ENCODE measurements at regions not wholly inside any gene's neighbourhood (a gene's known extent, or its start where the extent isn't known, plus 50 kb on each side); places are given as distances from the start of the nearest gene placed in this dataset.

- no peak for DNase-seq (ENCODE audit: low read depth in 2 of 2)
These were observed 266.8 kb upstream of the NECTIN3 start for GRCh38 chr3:110804856-110805255.

- DNase-seq (ENCODE audit: low read depth in 2 of 2), result no peak
These were observed 264.7 kb upstream of the NECTIN3 start for GRCh38 chr3:110806924-110807323.

- no peak for DNase-seq (ENCODE audit: low read depth in 2 of 2)
These were observed 263.0 kb upstream of the NECTIN3 start for GRCh38 chr3:110808630-110809029.

- no peak for DNase-seq (ENCODE audit: low read depth in 2 of 2)
These were observed 261.3 kb upstream of the NECTIN3 start for GRCh38 chr3:110810356-110810755.

GRCh38 chr3:110811050-110811449 lies 260.6 kb upstream of the NECTIN3 start:
- DNase-seq (ENCODE audit: low read depth in 2 of 2), result no peak

GRCh38 chr3:110813541-110813940 lies 258.1 kb upstream of the NECTIN3 start:
- DNase-seq (ENCODE audit: low read depth in 2 of 2), result no peak

GRCh38 chr3:110814170-110815007 lies 257.2 kb upstream of the NECTIN3 start:
- peak; percentile 9 to 38 for DNase-seq (ENCODE audit: low read depth in 2 of 2)

- DNase-seq (ENCODE audit: low read depth in 2 of 2), result no peak
These were observed 256.5 kb upstream of the NECTIN3 start for GRCh38 chr3:110815008-110815583.

- no peak for DNase-seq (ENCODE audit: low read depth in 2 of 2)
These were observed 255.6 kb upstream of the NECTIN3 start for GRCh38 chr3:110816008-110816407.

- DNase-seq (ENCODE audit: low read depth in 2 of 2), result no peak
These were observed 250.0 kb upstream of the NECTIN3 start for GRCh38 chr3:110821586-110821985.

GRCh38 chr3:110822971-110823370 lies 248.6 kb upstream of the NECTIN3 start:
- DNase-seq (ENCODE audit: low read depth in 2 of 2), result no peak

GRCh38 chr3:110846971-110847370 lies 224.6 kb upstream of the NECTIN3 start:
- no peak for DNase-seq (ENCODE audit: low read depth in 2 of 2)

- no peak for DNase-seq (ENCODE audit: low read depth in 2 of 2)
These were observed 222.6 kb upstream of the NECTIN3 start for GRCh38 chr3:110849064-110849463.

- no peak for DNase-seq (ENCODE audit: low read depth in 2 of 2)
These were observed 219.9 kb upstream of the NECTIN3 start for GRCh38 chr3:110851736-110852135.

GRCh38 chr3:110855207-110855606 lies 216.4 kb upstream of the NECTIN3 start:
- no peak for DNase-seq (ENCODE audit: low read depth in 2 of 2)

- DNase-seq (ENCODE audit: low read depth in 2 of 2), result no peak
These were observed 214.7 kb upstream of the NECTIN3 start for GRCh38 chr3:110856916-110857315.

GRCh38 chr3:110858549-110858948 lies 213.1 kb upstream of the NECTIN3 start:
- no peak for DNase-seq (ENCODE audit: low read depth in 2 of 2)

GRCh38 chr3:110859336-110859735 lies 212.3 kb upstream of the NECTIN3 start:
- no peak for DNase-seq (ENCODE audit: low read depth in 2 of 2)

- DNase-seq (ENCODE audit: low read depth in 2 of 2), result no peak
These were observed 211.6 kb upstream of the NECTIN3 start for GRCh38 chr3:110859993-110860392.

GRCh38 chr3:110865934-110866333 lies 205.7 kb upstream of the NECTIN3 start:
- no peak for DNase-seq (ENCODE audit: low read depth in 2 of 2)

GRCh38 chr3:110868106-110868505 lies 203.5 kb upstream of the NECTIN3 start:
- no peak for DNase-seq (ENCODE audit: low read depth in 2 of 2)

- no peak for DNase-seq (ENCODE audit: low read depth in 2 of 2)
These were observed 201.9 kb upstream of the NECTIN3 start for GRCh38 chr3:110869736-110870135.

- no peak for DNase-seq (ENCODE audit: low read depth in 2 of 2)
These were observed 199.7 kb upstream of the NECTIN3 start for GRCh38 chr3:110871869-110872268.

Measured in stimulated activated CD4-positive, alpha-beta T cell treated with anti-CD3 and anti-CD28 coated beads, Interleukin-15, amount 100 ng/mL, for 48 hours (primary cell).